Kidney capillary endothelial cell (primary cell): ENCODE measurements at regions not wholly inside any gene's neighbourhood (a gene's known extent, or its start where the extent isn't known, plus 50 kb on each side); places are given as distances from the start of the nearest gene placed in this dataset.
"Not testable (repeated sequence)": the region's sequence is repeated elsewhere in the genome, so short reads cannot be mapped to it uniquely, and the experiment has no call there.

Source experiments
- DNase-seq: peaks from one replicate; pipeline ENCODE4 v3.0.0-alpha.2; 2018; ENCODE audit warnings: low spot score

DNA sequence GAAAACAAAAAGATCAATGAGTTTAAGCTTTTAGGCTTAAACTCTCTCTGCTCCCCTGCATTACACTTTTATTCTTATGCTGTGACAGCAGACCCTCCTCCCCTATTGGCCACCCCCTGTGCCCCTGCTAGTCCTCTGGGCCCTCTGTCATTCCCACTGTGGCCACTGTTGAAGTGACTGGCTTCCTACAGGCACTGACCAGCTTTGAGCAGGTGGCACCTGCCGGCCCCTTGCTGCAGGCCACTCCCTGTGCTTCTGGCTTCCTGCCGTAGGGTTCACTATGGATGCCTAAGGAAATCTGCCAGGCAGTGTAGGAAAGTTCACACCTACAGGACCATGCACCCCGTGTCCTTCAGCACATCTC is 156.5 kb upstream of the L3MBTL4 start:
- DNase-seq: no peak

- not testable (repeated sequence) for DNase-seq
These were observed 157.3 kb upstream of the ARHGAP28 start for GRCh38 chr18:6572192-6572591.

GRCh38 chr18:6574631-6575030 is 154.9 kb upstream of the ARHGAP28 start:
- DNase-seq: no peak

DNA sequence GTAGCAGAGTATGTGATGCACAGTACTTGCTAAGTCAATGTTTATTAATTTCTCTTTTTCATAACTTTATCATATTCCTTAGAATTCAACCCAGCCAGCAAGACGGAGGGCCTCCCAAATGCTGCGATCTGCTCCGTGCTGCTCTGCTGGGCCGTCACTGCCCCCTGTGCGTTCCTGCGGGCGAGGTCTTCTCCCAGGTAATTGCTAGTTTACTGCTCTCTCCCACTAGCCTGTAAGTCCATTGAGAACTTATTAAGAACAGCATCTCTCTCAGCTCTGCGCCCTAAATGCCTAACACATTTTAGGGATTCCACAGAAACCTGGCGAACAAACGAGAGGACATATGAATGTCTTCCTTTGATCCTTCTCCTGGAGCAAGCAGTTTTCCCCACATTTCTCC is 153.6 kb upstream of the ARHGAP28 start:
- DNase-seq: no peak

DNA sequence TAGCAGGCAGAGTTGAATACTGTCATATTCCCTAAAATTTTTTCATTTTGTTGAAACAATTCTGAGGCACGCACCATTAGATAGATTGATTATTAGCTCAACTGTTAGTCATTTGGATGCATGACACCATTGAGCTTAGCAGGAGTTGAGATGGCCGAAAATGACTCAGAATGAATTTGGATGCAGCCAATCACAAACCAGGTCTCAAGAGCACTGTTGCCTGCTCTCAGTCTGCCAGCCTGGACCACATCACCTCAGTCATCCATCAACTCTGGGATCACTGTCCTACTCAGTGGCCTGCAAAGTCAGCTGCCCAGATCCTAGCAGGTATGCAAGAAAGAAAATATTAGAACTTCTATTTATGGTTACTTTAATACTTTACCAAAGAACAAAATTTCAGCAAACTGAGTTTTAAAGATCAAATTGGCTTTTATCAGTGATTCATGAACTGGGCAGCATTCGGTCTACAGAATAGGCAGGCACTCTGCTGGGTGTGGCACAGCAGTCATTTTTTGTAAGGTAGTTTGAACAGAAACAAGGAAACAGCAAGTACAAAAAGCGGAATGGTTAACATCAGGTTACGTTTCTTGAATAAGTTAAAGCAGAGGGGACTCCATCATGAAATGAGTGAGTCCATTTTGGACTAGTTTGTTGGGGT is 152.7 kb upstream of the ARHGAP28 start:
- DNase-seq: no peak

- DNase-seq: no peak
These were observed 150.8 kb upstream of the ARHGAP28 start for GRCh38 chr18:6578686-6579085.

DNA sequence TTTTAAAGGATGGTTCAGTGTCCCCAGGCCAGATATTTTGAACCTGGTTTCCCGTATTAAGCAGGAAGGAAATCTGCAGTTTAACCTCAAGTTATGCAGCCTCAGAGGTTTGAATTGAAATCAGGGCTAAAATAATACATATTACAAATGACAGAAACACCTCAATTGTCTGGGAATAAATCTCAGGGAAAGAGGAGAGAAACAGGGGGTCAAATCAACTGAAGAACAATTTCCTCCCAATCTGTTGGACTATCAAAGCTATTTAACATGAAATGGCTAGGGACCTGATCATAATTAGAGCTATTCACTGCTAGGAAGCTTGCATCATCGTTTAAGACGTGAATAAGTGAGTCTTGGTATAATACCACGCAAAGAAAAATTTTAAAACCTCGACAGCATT is 150.0 kb upstream of the ARHGAP28 start:
- DNase-seq: no peak

DNA sequence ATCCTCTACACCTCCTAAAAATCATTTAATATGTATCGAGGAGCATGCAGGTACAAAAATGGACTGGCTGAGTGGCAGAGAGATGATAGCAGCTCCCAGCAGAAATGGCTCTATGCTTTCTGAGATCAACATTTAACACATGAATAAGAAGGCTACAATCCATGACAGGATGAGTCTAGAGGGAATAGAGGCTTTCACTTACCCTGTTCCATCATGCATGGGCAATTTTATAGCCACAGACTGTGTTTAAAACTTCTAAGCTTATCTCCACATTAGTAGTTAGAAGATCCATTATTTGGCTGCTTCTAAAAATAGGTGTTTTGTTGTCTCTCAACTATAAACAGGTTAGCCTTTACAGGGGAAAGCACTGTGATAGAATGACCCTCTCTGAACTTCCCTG is 149.1 kb upstream of the ARHGAP28 start:
- DNase-seq: no peak

GRCh38 chr18:6589923-6590322 is 139.6 kb upstream of the ARHGAP28 start:
- DNase-seq: no peak

DNA sequence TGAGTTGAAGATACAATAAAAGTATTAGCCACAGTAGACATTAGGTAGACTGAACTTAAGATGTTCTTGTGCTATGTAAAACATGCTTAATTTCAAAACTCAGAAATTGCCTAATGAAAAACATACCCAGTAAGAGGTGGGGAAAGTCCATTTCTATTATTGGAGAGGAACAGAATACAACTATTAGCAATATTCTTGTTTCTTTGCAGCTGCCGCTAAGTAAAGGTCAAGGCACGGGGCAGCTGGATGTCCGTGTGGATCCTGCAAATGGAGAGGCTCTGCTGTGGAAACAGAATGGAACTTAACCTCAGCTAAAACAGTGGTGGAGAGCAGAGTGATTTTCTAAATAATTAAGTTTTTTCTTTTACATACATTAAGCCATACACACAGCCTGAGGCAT is 139.2 kb upstream of the ARHGAP28 start:
- no peak for DNase-seq

DNA sequence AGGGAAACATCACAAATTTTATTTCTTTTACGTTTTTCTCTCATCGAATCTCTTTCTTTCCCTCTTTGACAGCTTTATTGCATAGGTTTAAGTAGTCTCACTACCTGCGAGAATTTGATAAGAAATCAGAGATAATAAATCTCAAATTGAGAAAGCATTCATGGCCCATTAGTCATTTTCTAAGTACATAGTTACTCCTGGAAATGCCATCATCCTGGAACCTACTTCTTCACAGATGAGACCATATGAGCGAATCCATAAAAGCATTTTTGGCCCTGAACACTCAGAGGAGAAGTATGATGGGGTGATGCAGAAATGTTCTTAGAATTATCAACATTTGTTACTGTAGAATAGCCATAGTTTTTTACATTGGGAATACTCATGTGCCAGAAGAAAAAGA is 138.0 kb upstream of the ARHGAP28 start:
- DNase-seq: no peak

DNA sequence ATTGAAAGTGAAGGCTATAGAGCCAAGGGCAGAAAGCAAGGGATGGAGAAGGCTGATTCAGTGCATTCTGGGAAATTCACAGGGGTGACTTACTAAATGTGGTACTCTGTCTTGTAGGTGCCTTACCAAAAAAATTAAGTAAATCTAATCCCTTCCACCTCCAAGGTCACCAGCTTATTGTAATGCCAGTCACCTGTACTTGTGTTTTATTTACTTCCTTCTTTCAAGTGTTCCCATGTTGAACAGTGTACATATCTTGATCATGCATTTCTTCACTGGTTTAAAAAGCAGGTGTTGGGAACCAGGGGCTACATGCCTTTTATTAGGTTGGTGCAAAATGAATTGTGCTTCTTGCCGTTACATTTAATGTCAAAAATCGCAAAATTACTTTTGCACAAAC is 137.0 kb upstream of the ARHGAP28 start:
- DNase-seq: no peak

GRCh38 chr18:6593142-6593885 is 136.2 kb upstream of the ARHGAP28 start:
- no peak for DNase-seq

- DNase-seq: no peak
These were observed 133.8 kb upstream of the ARHGAP28 start for GRCh38 chr18:6595666-6596065.

GRCh38 chr18:6598657-6599056 is 130.9 kb upstream of the ARHGAP28 start:
- DNase-seq: no peak

DNA sequence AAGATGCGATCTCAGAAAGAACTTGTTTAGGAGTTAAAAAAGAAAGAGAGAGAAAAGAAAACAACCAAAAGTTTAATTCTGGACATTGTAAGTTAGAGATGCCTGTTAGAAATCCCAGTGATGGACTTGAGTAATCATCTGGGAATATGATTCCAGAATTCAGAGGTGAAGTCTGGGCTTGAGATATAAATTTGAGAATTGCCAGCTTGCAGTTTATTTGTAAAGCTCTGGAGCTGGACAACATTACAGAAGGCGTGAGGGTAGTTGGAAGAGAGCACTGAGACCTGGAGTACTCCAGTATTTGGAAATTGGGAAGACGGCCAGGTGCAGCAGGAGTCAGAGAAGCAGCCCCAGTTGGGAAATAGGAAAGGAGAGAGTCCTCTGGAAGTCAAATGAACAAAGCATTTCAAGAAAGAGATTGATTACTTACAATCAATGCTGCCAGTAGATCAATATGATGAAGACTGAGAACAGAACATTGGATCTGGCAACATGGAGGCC is 128.8 kb upstream of the ARHGAP28 start:
- no peak for DNase-seq

DNA sequence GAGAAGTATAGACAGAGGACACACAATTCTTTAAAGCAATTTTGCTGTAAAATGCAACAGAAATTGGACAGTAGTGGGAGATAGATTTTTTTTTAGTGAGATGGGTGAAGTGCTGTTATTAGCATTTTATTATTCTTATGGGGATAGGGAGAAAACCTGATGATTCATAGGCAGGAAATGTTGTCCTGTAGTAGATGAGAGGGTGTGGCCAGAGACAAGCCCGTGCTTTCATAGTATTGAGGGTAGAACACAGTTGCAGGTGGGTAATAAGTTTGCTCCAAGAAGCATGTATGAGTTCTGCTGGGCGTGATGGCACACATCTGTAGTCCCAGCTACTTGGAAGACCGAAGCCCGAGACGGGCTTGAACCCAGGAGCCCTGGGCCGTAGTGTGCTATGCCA is 128.3 kb upstream of the ARHGAP28 start:
- DNase-seq: no peak

DNA sequence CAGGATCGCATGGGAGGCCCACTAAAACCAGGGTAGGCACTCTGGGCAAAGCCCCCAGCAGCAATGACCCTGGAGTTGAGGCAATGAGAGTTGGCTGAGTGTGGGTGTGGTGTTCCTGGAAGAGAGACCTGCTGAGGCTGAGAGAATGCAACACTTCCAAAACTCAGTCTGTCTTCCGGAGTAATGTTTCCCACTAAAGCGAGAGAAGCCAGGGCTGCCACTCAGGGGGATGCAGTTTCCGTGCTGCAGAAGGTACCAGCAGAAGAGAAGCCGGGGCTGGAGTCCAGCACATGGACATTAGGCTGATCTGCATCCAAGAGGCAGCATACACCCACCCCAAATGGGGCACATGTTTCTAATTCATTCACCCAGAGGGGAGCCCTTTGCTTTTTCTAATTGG is 127.2 kb upstream of the ARHGAP28 start:
- no peak for DNase-seq

DNA sequence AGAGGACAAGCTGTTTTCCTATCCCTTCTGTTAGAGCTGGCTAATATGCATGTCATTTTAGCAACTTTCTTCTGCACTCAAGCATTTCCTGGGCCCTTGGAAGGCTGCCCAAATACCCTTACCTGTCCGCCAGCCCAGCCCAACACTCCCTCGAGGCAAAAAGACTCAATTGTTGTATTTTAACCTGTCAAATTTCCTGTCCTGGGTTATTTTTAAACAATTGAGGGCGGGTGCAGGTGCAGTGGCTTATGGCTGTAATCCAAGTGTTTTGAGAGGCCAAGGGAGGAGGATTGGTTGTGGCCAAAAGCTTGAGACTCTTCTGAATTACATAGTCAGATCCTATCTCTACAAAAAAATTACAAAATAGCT is 125.0 kb upstream of the ARHGAP28 start:
- DNase-seq: no peak

- no peak for DNase-seq
These were observed 124.2 kb upstream of the ARHGAP28 start for GRCh38 chr18:6605115-6605869.

GRCh38 chr18:6606411-6607085 is 123.0 kb upstream of the ARHGAP28 start:
- no peak for DNase-seq

DNA sequence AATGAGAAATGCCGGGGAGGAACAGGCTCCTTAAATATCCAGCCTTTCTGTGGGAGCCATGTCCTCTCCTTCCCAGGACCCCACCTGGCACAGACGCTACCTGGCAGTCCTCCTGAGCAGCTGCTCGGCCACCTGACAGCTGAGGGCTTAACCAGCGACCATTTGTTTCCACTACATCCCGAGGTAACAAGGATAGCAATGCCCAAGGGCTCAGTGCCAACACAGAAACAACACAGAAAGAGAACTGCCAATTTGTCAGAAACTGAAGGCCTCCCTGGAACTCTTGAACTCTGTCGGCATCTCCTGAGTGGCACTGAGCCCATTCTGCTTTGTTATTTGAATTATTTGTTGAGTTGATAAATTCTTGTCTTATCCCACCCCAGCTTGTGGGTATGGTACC is 122.2 kb upstream of the ARHGAP28 start:
- no peak for DNase-seq
